PC-9 (cell line): ENCODE measurements at regions not wholly inside any gene's neighbourhood (a gene's known extent, or its start where the extent isn't known, plus 50 kb on each side); places are given as distances from the start of the nearest gene placed in this dataset.
"Not testable (repeated sequence)": the region's sequence is repeated elsewhere in the genome, so short reads cannot be mapped to it uniquely, and the experiment has no call there.

Experiments used
- BruUV-seq: library from RNA; stranded (reverse); fragments of 400-500 nt; replicated peaks from 2 replicates; lab custom pipeline; 2021; lab: Mats Ljungman, UMichigan
- CTCF ChIA-PET: fragments of 300-600 bp; sonication (Branson Sonifier 250); formaldehyde crosslinking; loops from one replicate; lab custom pipeline; 2022; ENCODE audit warnings: antibody characterized with exemption; lab: Charles Lee
- POLR2A ChIA-PET: fragments of 300-600 bp; sonication (Branson Sonifier 250); formaldehyde crosslinking; loops from one replicate; lab custom pipeline; 2022; ENCODE audit warnings: antibody characterized with exemption; ENCODE audit not compliant: unreplicated experiment; lab: Charles Lee
- DNase-seq, 2 experiments: peaks; one replicate each; pipeline versions ENCODE4 v3.0.0 to v3.0.0-alpha.2; 2015 to 2022; ENCODE audit warnings: mixed read lengths in 1 of 2
- H2AFZ ChIP-seq: fragments of 200-600 bp; sonication (generic); 2 replicates; pipeline ENCODE4 v1.8.1; 2017; ENCODE audit warnings: antibody characterized with exemption
- H3F3A ChIP-seq: fragments of 200-600 bp; sonication (generic); 2 replicates; pipeline ENCODE4 v1.8.1; 2017; ENCODE audit warnings: antibody characterized with exemption, mild to moderate bottlenecking, low read depth; ENCODE audit not compliant: insufficient read depth
- H3K27ac ChIP-seq: fragments of 200-600 bp; sonication (generic); 2 replicates; pipeline ENCODE4 v1.6.1; 2016; ENCODE audit warnings: mixed run types
- H3K27me3 ChIP-seq: fragments of 200-600 bp; sonication (generic); 2 replicates; pipeline ENCODE4 v1.6.1; 2016; ENCODE audit warnings: low read depth, mixed run types; ENCODE audit not compliant: insufficient read depth
- H3K36me3 ChIP-seq: fragments of 200-600 bp; sonication (generic); 2 replicates; pipeline ENCODE4 v1.6.1; 2016; ENCODE audit warnings: low read depth, mixed run types
- H3K4me1 ChIP-seq: fragments of 200-600 bp; sonication (generic); replicated peaks from 2 replicates; pipeline ENCODE4 v1.6.1; 2016; ENCODE audit warnings: mixed run types; ENCODE audit not compliant: insufficient read depth
- H3K4me2 ChIP-seq: fragments of 200-600 bp; sonication (generic); 2 replicates; pipeline ENCODE4 v1.6.1; 2017; ENCODE audit warnings: mixed run types
- H3K4me3 ChIP-seq: fragments of 200-600 bp; sonication (generic); 2 replicates; pipeline ENCODE4 v1.6.1; 2016; ENCODE audit warnings: mixed run types
- H3K79me2 ChIP-seq: fragments of 200-600 bp; sonication (generic); 2 replicates; pipeline ENCODE4 v1.6.1; 2017; ENCODE audit warnings: low read depth, mixed run types
- H3K9me2 ChIP-seq: fragments of 200-600 bp; sonication (generic); 2 replicates; pipeline ENCODE4 v1.8.1; 2017; ENCODE audit warnings: mild to moderate bottlenecking; ENCODE audit not compliant: insufficient read depth
- H3K9me3 ChIP-seq: fragments of 200-600 bp; sonication (generic); 2 replicates; pipeline ENCODE4 v1.8.1; 2016; ENCODE audit warnings: low read depth; ENCODE audit not compliant: insufficient read depth
- H4K20me1 ChIP-seq: fragments of 200-600 bp; sonication (generic); 2 replicates; pipeline ENCODE4 v1.8.1; 2017; ENCODE audit not compliant: insufficient read depth
- CTCF ChIP-seq: fragments of 200-600 bp; sonication (generic); conservative IDR thresholded peaks from 2 replicates; pipeline ENCODE4 v1.6.1; 2017; ENCODE audit warnings: mixed run types, antibody characterized with exemption, mild to moderate bottlenecking, moderate library complexity
- EZH2 ChIP-seq: fragments of 200-600 bp; sonication (generic); IDR thresholded peaks from 2 replicates; pipeline ENCODE4 v1.8.0; 2017; ENCODE audit warnings: antibody characterized with exemption, low read depth
- intact Hi-C: fragments of 100-400 bp; cut with micrococcal nuclease; formaldehyde crosslinking; loops from one replicate; pipeline ENCODE4 v1.10.0; 2022; ENCODE audit not compliant: unreplicated experiment

DNA sequence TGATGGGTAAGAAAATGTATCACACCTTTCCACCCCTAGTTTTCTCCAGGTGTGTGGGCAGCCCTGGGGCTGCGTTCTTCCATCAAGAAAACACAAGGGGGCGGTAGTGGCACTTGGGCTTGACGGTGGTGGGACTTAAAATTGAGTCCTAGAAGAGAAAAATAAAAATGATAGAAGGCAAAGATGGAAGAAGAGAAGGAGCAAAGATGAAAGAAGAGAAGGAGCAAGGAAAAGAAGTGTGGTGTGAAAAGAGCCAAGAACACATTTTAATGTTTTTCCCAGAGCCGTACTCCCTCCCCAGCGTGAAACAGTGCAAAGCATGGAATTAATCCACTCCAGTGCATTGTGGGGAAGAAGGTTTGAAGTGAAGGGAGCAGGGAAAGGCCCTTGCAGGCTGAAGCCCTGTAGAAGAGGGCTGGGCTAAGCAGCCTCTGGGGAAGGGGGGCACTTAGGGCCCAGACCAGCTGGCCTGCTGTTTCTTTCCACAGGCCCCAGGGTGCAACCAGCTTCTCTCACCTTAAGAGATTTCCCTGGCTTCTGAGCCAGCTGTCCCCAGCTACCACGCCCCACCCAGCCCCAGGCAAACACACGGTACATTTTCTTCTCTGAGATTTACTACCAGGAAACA lies 256.8 kb downstream of the RNF152 start:
- H3K79me2 ChIP-seq, result no peaks in the 10 kb centered on the region
- no peaks in the 10 kb centered on the region for H3K36me3 ChIP-seq
- H3K9me3 ChIP-seq, result no peaks in the 10 kb centered on the region
- H3K9me2 ChIP-seq, result no peaks in the 10 kb centered on the region
- intact Hi-C loops, result loop anchor here (5.0 kb wide), 1 partner anchor 496 kb away; no protein-coding TSS in a partner anchor
- no peak overlapping the region for H3K27ac ChIP-seq
- no peaks in the 10 kb centered on the region for H3K4me1 ChIP-seq
- peak; percentile 72 for TF ChIP-seq CTCF
- TF ChIP-seq EZH2, result no peak
- no TSS peak for BruUV-seq
- no peaks in the 10 kb centered on the region for H4K20me1 ChIP-seq
- peak in 1 of 2 experiments; percentile 23 for DNase-seq
- H3K4me3 ChIP-seq, result no peak overlapping the region
- ChIA-PET CTCF (interaction anchor here (1.2 to 1.3 kb wide), 2 partner anchors 16 to 34 kb away, joined by 4 read pairs; no protein-coding TSS in a partner anchor), POLR2A (no interaction called here)
- H3K27me3 ChIP-seq, result no peaks in the 10 kb centered on the region
- no peaks in the 10 kb centered on the region for H3F3A ChIP-seq
- no peak overlapping the region for H3K4me2 ChIP-seq
- no peak overlapping the region for H2AFZ ChIP-seq

DNA sequence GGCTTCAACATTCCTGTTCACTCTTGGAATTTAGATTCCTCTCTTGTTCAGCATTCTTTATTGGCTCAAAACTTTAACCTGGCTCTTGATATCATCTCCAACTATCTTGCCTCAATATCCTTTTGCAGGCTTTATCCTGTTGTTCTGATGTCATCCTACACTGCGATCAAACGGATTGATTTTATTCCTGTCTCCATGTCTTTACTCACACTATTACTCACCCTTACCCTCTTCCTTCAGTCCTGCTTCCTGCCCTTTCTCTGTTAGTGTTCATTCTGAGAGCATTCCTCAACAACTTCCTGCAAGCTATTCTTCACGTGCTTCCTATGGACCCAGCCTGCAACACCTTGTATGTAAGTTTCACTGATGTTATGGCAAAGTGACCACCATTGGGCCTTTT lies 264.7 kb downstream of the RNF152 start:
- Histone ChIP-seq H3K79me2 (no peaks in the 10 kb centered on the region), H3K9me3 (no peaks in the 10 kb centered on the region), H3F3A (no peaks in the 10 kb centered on the region), H3K36me3 (no peaks in the 10 kb centered on the region), H3K27ac (no peak overlapping the region), H3K27me3 (no peaks in the 10 kb centered on the region), H3K4me3 (no peak overlapping the region), H3K4me2 (no peak overlapping the region), H4K20me1 (no peaks in the 10 kb centered on the region), H2AFZ (no peak overlapping the region), H3K4me1 (no peaks in the 10 kb centered on the region), H3K9me2 (no peaks in the 10 kb centered on the region)
- no peak for DNase-seq
- POLR2A ChIA-PET, result no interaction called here
- TF ChIP-seq CTCF (no peak), EZH2 (no peak)
- intact Hi-C loops, result no loop called here
- CTCF ChIA-PET, result no interaction called here
- no TSS peak for BruUV-seq

DNA sequence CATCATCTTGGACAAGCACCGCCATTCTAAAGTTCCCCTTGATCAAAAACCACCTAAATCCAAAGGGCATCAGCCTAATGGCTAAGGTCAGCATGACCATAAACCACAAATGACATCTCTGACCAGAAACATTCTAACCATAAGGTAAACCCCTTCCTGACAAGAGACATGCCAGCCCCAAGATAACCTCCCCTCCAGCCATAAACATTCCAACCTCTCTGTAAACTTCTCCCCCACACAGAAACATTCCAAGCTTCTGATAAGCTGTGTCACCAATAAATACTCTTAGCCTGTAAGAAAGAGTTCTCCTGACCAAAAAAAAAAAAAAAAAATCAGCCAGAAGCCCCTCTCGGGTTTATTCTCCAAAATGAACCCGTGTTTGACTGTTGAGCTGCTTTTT lies 268.2 kb downstream of the RNF152 start:
- H4K20me1 ChIP-seq, H3K4me2 ChIP-seq, POLR2A ChIA-PET, H3K27me3 ChIP-seq, H3F3A ChIP-seq, H2AFZ ChIP-seq, H3K36me3 ChIP-seq, DNase-seq, BruUV-seq, H3K9me3 ChIP-seq, H3K79me2 ChIP-seq, H3K4me3 ChIP-seq, intact Hi-C loops, H3K4me1 ChIP-seq, H3K27ac ChIP-seq, H3K9me2 ChIP-seq: not testable (repeated sequence)
- CTCF ChIA-PET, result interaction anchor here (0.7 kb wide), 1 partner anchor 13 kb away, joined by 17 read pairs; no protein-coding TSS in a partner anchor

GRCh38 chr18:61619783-61620182 lies 273.0 kb downstream of the RNF152 start:
- H3K9me2 ChIP-seq, result no peaks in the 10 kb centered on the region
- ChIA-PET POLR2A (no interaction called here), CTCF (no interaction called here)
- no peaks in the 10 kb centered on the region for H3K36me3 ChIP-seq
- no peaks in the 10 kb centered on the region for H3F3A ChIP-seq
- no TSS peak for BruUV-seq
- H2AFZ ChIP-seq, result no peak overlapping the region
- DNase-seq, result no peak
- H3K27ac ChIP-seq, result no peak overlapping the region
- no peak overlapping the region for H3K4me2 ChIP-seq
- intact Hi-C loops, result no loop called here
- no peaks in the 10 kb centered on the region for H3K79me2 ChIP-seq
- no peaks in the 10 kb centered on the region for H4K20me1 ChIP-seq
- H3K27me3 ChIP-seq, result no peaks in the 10 kb centered on the region
- no peak for TF ChIP-seq CTCF
- no peak for TF ChIP-seq EZH2
- H3K4me3 ChIP-seq, result no peak overlapping the region
- no peaks in the 10 kb centered on the region for H3K9me3 ChIP-seq
- no peaks in the 10 kb centered on the region for H3K4me1 ChIP-seq
